ENCODE measurements at regions not wholly inside any gene's neighbourhood (a gene's known extent, or its start where the extent isn't known, plus 50 kb on each side); places are given as distances from the start of the nearest gene placed in this dataset.
A peak's percentile ranks its signal among the peaks of the same experiment; 100 is the strongest.

DNA sequence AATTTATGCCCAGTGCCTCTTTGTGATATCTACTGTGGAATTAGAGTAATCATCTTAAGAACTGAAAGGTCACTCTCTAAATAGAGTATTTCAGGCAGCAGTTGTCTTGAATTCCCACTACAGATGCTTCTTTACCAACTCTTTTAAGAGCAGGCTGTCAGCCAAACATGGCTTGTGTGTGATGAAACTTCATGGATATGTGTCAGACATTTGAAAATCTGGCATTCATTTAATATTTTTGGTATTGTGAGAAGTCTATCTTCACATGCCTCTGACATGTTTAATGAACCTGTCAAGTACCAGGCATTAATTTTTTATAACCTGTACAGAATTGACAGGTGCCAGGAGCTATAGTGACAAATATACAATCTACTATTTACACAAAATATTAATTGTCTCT is 318.6 kb downstream of the CDH9 start:
- no peak for DNase-seq
- Histone ChIP-seq H3K27ac (no peak overlapping the region), H3K36me3 (replicated peaks) (no peaks in the 10 kb centered on the region), H3K27me3 (replicated peaks) (no peaks in the 10 kb centered on the region), H3K4me3 (ENCODE audit: low read depth, low read length) (no peak overlapping the region)
- in situ Hi-C loops (cut with HindIII; ENCODE audit: low pct_ligation_motif_present, low sequenced_read_pairs): no loop called here
- TF ChIP-seq, protein P1, sequence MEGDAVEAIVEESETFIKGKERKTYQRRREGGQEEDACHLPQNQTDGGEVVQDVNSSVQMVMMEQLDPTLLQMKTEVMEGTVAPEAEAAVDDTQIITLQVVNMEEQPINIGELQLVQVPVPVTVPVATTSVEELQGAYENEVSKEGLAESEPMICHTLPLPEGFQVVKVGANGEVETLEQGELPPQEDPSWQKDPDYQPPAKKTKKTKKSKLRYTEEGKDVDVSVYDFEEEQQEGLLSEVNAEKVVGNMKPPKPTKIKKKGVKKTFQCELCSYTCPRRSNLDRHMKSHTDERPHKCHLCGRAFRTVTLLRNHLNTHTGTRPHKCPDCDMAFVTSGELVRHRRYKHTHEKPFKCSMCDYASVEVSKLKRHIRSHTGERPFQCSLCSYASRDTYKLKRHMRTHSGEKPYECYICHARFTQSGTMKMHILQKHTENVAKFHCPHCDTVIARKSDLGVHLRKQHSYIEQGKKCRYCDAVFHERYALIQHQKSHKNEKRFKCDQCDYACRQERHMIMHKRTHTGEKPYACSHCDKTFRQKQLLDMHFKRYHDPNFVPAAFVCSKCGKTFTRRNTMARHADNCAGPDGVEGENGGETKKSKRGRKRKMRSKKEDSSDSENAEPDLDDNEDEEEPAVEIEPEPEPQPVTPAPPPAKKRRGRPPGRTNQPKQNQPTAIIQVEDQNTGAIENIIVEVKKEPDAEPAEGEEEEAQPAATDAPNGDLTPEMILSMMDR (IDR thresholded peaks at IDR 0.05; ENCODE audit: low read depth, low read length, missing control alignments): no peak

DNA sequence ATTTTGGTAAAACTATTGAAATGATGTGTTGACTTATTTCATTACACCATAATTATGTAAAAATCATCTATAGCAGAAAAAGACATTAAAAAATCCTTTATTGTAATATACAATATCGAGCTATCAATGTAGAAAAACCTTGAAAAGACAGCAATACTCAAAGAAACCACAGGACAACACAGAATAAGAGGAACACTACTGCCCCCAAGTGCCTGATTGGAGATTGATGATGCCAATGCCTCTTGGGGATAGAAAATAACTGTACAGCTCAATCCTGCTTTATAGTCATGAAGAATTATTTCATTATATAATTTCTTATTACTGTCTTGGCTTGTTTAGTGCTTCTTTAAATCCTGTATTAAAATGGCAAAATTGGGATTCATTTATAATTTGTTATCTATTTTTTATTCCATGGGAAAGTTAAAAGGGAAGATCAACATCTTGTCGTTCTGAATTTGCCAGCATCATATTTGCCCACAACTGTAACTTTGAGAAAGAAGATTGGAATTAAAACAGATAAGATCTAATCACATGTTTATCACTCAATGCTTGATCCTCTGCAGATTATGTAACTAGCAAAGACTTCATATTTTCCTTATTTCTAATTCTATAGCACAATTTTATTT is 337.5 kb downstream of the CDH9 start:
- no peak overlapping the region for H3K4me3 ChIP-seq (ENCODE audit: low read depth, low read length)
- H3K27ac ChIP-seq: no peak overlapping the region
- TF ChIP-seq, protein P1 (IDR thresholded peaks at IDR 0.05; ENCODE audit: low read depth, low read length, missing control alignments): peak; percentile 30
- in situ Hi-C loops (cut with HindIII; ENCODE audit: low pct_ligation_motif_present, low sequenced_read_pairs): no loop called here
- no peaks in the 10 kb centered on the region for H3K36me3 ChIP-seq (replicated peaks)
- H3K27me3 ChIP-seq (replicated peaks): no peaks in the 10 kb centered on the region
- DNase-seq: no peak

DNA sequence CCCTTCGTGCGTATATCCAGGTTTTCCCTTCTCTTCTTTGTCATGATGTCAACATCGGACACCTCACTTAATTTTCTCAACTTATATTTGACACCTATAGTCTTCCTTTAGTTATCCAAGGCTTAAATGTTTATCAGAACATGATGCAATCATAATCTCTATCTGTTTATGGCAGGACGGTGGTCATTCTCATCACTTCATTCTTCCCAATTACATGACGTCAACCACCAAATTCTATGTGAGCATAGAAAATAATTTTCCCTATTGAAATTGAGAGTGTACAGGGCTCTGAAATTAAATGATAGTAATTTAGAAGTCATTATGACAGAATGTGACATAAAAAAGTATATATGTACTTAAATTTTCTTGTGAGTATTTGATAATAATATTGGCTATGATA is 345.4 kb downstream of the CDH9 start:
- TF ChIP-seq, protein P1 (IDR thresholded peaks at IDR 0.05; ENCODE audit: low read depth, low read length, missing control alignments): no peak
- Histone ChIP-seq H3K4me3 (ENCODE audit: low read depth, low read length) (no peak overlapping the region), H3K27me3 (replicated peaks) (no peaks in the 10 kb centered on the region), H3K36me3 (replicated peaks) (no peaks in the 10 kb centered on the region), H3K27ac (no peak overlapping the region)
- DNase-seq: no peak
- in situ Hi-C loops (cut with HindIII; ENCODE audit: low pct_ligation_motif_present, low sequenced_read_pairs): no loop called here

DNA sequence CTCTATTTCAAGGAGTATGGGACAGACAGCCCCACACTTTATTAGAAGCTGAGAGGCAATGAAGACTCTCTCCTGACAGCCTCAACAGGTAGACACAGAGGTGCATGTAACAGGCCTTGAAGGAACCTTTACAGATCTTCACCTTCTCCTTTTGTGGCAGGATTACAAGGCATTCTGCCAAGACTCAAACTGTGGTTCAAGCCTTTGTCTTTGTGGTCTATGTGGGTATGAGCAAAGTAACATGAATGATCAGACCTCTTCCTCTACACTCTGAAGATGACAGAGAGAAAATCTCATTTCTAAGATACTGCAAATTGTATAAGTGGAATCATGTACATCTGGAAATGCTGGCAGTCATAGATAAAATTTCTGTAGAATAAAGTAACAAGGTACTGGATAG is 346.9 kb downstream of the CDH9 start:
- Histone ChIP-seq H3K4me3 (ENCODE audit: low read depth, low read length) (no peak overlapping the region), H3K36me3 (replicated peaks) (no peaks in the 10 kb centered on the region), H3K27ac (no peak overlapping the region), H3K27me3 (replicated peaks) (no peaks in the 10 kb centered on the region)
- TF ChIP-seq, protein P1 (IDR thresholded peaks at IDR 0.05; ENCODE audit: low read depth, low read length, missing control alignments): no peak
- in situ Hi-C loops (cut with HindIII; ENCODE audit: low pct_ligation_motif_present, low sequenced_read_pairs): no loop called here
- DNase-seq: no peak

DNA sequence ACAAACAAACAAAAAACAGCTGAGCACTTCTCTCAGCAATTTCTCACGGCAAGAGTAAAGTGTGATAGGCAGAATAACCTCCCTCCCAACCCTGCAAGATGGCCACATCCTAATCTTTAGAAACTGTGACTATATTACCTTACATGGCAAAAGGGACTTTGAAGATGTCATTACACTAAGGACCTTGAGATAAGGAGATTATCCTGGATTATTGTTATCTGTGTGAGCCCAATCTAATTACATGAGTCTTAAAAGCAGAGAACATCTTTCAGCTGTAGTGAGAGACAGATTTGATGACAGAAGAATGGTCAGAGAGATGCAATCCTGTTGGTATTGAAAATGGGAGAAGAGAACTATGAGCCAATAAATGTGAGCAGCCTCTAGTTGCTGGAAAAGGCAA is 347.9 kb downstream of the CDH9 start:
- no peaks in the 10 kb centered on the region for H3K27me3 ChIP-seq (replicated peaks)
- no peak for DNase-seq
- H3K4me3 ChIP-seq (ENCODE audit: low read depth, low read length): no peak overlapping the region
- no peaks in the 10 kb centered on the region for H3K36me3 ChIP-seq (replicated peaks)
- H3K27ac ChIP-seq: no peak overlapping the region
- TF ChIP-seq, protein P1 (IDR thresholded peaks at IDR 0.05; ENCODE audit: low read depth, low read length, missing control alignments): no peak
- in situ Hi-C loops (cut with HindIII; ENCODE audit: low pct_ligation_motif_present, low sequenced_read_pairs): no loop called here

DNA sequence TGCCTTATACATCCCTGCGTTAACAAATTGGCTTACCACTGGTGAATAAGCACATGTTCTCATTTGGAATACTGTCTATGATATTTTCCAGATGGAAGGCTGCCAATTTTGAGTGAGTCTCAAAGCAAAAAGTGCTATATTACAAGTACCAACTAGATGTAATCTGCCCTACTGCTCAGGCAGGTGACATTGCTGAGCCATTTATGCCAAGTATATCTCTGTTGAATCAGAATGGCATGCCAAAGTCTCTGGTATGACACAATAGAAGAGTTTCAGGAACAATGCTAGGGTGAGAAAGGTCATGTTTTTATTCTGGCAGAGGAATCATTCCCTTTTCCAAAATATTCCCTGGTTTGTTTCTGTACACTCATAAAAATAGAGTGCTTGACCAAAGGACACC is 356.5 kb downstream of the CDH9 start:
- DNase-seq: no peak
- Histone ChIP-seq H3K27me3 (replicated peaks) (no peaks in the 10 kb centered on the region), H3K36me3 (replicated peaks) (no peaks in the 10 kb centered on the region), H3K4me3 (ENCODE audit: low read depth, low read length) (no peak overlapping the region), H3K27ac (no peak overlapping the region)
- TF ChIP-seq, protein P1 (IDR thresholded peaks at IDR 0.05; ENCODE audit: low read depth, low read length, missing control alignments): no peak
- in situ Hi-C loops (cut with HindIII; ENCODE audit: low pct_ligation_motif_present, low sequenced_read_pairs): no loop called here

Measured in brain microvascular endothelial cell (primary cell).